ENCODE measurements at regions not wholly inside any gene's neighbourhood (a gene's known extent, or its start where the extent isn't known, plus 50 kb on each side); places are given as distances from the start of the nearest gene placed in this dataset.
A peak's percentile ranks its signal among the peaks of the same experiment; 100 is the strongest.

DNA sequence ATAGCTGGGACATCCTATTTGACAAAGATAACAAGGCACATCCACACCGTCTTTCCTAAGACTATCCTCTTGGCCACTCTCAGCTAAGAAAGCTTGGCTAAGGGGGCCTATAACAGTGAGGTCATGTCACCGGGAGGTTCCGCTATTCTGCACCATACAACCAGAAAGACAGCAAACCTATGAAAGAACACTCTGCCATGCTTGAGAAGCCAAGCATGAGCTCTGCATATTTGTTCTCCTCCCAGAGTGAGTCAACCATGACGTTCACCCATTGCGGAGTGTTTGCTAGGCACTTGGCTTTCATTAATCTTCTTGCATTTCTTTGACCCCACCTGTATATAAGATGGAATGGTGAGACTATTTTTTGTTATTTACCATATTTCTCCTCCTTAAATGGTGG is 141.2 kb downstream of the GMNC start:
- DNase-seq = no peak

- DNase-seq = peak in 2 of 3 donors; percentile 8 to 40
Measured at GRCh38 chr3:190718671-190719070, 143.8 kb downstream of the GMNC start.

DNA sequence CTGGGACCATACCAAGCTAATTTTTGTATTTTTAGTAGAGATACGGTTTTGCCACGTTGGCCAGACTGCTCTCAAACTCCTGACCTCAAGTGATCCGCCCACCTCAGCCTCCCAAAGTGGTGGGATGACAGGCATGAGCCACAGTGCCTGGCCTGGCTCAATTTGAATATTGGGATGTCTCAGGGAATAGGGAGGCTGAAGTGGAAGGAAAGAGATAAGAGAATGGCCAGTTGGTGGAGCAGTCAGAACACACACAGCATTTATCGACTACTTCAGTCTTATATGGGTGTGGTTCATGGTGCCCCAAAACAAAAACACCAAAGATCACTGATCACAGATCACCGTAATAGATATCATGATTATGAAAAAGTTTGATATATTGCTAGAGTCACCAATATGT is 144.4 kb downstream of the GMNC start:
- DNase-seq = no peak

- no peak for DNase-seq
Measured at GRCh38 chr3:190716961-190717360, 145.5 kb downstream of the GMNC start.

DNA sequence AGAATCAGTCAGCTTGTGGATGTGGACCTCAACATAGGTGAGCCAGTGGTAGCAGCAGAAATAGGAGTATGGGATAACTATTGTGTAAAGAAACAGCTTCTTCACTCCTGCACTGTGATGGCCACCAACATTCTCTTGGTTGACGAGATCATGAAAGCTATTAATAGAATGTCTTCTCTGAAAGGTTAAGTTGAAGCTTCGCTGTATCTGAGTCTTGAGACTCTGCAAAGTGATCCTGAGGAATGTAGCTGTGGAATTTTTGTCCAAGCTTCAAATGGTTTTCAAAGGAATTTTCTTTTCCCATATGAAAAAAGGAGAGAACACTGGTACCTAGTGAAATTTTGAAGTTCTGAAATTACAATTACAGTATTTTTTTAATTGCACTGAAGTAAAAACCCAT is 146.3 kb downstream of the GMNC start:
- no peak for DNase-seq

GRCh38 chr3:190710723-190711122 is 151.8 kb downstream of the GMNC start:
- DNase-seq = no peak

- no peak for DNase-seq
Measured at GRCh38 chr3:190709351-190709773, 153.1 kb downstream of the GMNC start.
